ENCODE measurements at regions not wholly inside any gene's neighbourhood (a gene's known extent, or its start where the extent isn't known, plus 50 kb on each side); places are given as distances from the start of the nearest gene placed in this dataset.

GRCh38 chr14:87640553-87640952 is 352.4 kb downstream of the GALC start (continued):
- TF ChIP-seq, protein P1, sequence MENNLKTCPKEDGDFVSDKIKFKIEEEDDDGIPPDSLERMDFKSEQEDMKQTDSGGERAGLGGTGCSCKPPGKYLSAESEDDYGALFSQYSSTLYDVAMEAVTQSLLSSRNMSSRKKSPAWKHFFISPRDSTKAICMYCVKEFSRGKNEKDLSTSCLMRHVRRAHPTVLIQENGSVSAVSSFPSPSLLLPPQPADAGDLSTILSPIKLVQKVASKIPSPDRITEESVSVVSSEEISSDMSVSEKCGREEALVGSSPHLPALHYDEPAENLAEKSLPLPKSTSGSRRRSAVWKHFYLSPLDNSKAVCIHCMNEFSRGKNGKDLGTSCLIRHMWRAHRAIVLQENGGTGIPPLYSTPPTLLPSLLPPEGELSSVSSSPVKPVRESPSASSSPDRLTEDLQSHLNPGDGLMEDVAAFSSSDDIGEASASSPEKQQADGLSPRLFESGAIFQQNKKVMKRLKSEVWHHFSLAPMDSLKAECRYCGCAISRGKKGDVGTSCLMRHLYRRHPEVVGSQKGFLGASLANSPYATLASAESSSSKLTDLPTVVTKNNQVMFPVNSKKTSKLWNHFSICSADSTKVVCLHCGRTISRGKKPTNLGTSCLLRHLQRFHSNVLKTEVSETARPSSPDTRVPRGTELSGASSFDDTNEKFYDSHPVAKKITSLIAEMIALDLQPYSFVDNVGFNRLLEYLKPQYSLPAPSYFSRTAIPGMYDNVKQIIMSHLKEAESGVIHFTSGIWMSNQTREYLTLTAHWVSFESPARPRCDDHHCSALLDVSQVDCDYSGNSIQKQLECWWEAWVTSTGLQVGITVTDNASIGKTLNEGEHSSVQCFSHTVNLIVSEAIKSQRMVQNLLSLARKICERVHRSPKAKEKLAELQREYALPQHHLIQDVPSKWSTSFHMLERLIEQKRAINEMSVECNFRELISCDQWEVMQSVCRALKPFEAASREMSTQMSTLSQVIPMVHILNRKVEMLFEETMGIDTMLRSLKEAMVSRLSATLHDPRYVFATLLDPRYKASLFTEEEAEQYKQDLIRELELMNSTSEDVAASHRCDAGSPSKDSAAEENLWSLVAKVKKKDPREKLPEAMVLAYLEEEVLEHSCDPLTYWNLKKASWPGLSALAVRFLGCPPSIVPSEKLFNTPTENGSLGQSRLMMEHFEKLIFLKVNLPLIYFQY (CRISPR knock-in tag; IDR thresholded peaks at IDR 0.05; ENCODE audit: borderline replicate concordance), result peak; percentile 72; the same call in 1 of the 2 replicates
- peak in 1 of 2 experiments; percentile 71; a peak in 1 of 4 replicates for TF ChIP-seq EP300 (IDR thresholded peaks at IDR 0.05; ENCODE audit: low read depth in 2 of 2, low read length in 2 of 2)
- TF ChIP-seq EP300 (CRISPR knock-in tag; IDR thresholded peaks at IDR 0.05; ENCODE audit: borderline replicate concordance), result no peak
- TF ChIP-seq HMG20B (CRISPR knock-in tag; conservative IDR thresholded peaks at IDR 0.05), result peak; percentile 83
- 0 out of 2 replicates have a peak, but pooled peaks have one; percentile 25 for TF ChIP-seq ZNF788 (CRISPR knock-in tag; IDR thresholded peaks at IDR 0.05; ENCODE audit: borderline replicate concordance)
- no peak for TF ChIP-seq FOXP1 (IDR thresholded peaks at IDR 0.05)
- peak; percentile 13; the same call in 1 of the 2 replicates for TF ChIP-seq FOXP1 (CRISPR knock-in tag; IDR thresholded peaks at IDR 0.05)
- peak; percentile 25; the same call in 1 of the 2 replicates for TF ChIP-seq MIER3 (CRISPR knock-in tag; IDR thresholded peaks at IDR 0.05; ENCODE audit: borderline replicate concordance)
- no peak for TF ChIP-seq PBX3 (CRISPR knock-in tag; IDR thresholded peaks at IDR 0.05; ENCODE audit: borderline replicate concordance)
- peak; percentile 46 for TF ChIP-seq ZNF629 (CRISPR knock-in tag; conservative IDR thresholded peaks at IDR 0.05)
- peak; percentile 30; the same call in 1 of the 2 replicates for TF ChIP-seq ZFP1 (CRISPR knock-in tag; IDR thresholded peaks at IDR 0.05)
- TF ChIP-seq, protein P2, sequence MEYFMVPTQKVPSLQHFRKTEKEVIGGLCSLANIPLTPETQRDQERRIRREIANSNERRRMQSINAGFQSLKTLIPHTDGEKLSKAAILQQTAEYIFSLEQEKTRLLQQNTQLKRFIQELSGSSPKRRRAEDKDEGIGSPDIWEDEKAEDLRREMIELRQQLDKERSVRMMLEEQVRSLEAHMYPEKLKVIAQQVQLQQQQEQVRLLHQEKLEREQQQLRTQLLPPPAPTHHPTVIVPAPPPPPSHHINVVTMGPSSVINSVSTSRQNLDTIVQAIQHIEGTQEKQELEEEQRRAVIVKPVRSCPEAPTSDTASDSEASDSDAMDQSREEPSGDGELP (IDR thresholded peaks at IDR 0.05; ENCODE audit: borderline replicate concordance, low read depth), result peak; percentile 22; the same call in 1 of the 2 replicates
- TF ChIP-seq NR2C2 (CRISPR knock-in tag; IDR thresholded peaks at IDR 0.05; ENCODE audit: borderline replicate concordance), result peak; percentile 36; the same call in 1 of the 2 replicates
- TF ChIP-seq MLLT10 (CRISPR knock-in tag; IDR thresholded peaks at IDR 0.05), result no peak
- peak; percentile 18 for TF ChIP-seq TEAD3 (CRISPR knock-in tag; optimal IDR thresholded peaks at IDR 0.05; ENCODE audit: borderline replicate concordance)
- TF ChIP-seq ZNF274 (CRISPR knock-in tag; IDR thresholded peaks at IDR 0.05), result no peak
- peak; percentile 64; the same call in 1 of the 2 replicates for TF ChIP-seq ZNF564 (CRISPR knock-in tag; IDR thresholded peaks at IDR 0.05)
- TF ChIP-seq EHMT2 (IDR thresholded peaks at IDR 0.05; ENCODE audit: borderline replicate concordance, low read depth, low read length), result peak; percentile 54; the same call in 1 of the 2 replicates
- peak; percentile 32; the same call in 1 of the 2 replicates for TF ChIP-seq NR2F6 (IDR thresholded peaks at IDR 0.05)
- 0 out of 2 replicates have a peak, but pooled peaks have one; percentile 24 for TF ChIP-seq NR2F6 (CRISPR knock-in tag; IDR thresholded peaks at IDR 0.05)
- no peak for TF ChIP-seq SRSF1 (optimal IDR thresholded peaks at IDR 0.05; ENCODE audit: low read depth, low read length)
- TF ChIP-seq ATF1 (CRISPR knock-in tag; IDR thresholded peaks at IDR 0.05), result no peak
- TF ChIP-seq, protein P3, sequence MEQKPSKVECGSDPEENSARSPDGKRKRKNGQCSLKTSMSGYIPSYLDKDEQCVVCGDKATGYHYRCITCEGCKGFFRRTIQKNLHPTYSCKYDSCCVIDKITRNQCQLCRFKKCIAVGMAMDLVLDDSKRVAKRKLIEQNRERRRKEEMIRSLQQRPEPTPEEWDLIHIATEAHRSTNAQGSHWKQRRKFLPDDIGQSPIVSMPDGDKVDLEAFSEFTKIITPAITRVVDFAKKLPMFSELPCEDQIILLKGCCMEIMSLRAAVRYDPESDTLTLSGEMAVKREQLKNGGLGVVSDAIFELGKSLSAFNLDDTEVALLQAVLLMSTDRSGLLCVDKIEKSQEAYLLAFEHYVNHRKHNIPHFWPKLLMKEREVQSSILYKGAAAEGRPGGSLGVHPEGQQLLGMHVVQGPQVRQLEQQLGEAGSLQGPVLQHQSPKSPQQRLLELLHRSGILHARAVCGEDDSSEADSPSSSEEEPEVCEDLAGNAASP (CRISPR knock-in tag; IDR thresholded peaks at IDR 0.05; ENCODE audit: borderline replicate concordance), result 0 out of 2 replicates have a peak, but pooled peaks have one; percentile 32
- TF ChIP-seq SETDB1 (CRISPR knock-in tag; IDR thresholded peaks at IDR 0.05; ENCODE audit: borderline replicate concordance), result no peak
- TF ChIP-seq, protein P4, sequence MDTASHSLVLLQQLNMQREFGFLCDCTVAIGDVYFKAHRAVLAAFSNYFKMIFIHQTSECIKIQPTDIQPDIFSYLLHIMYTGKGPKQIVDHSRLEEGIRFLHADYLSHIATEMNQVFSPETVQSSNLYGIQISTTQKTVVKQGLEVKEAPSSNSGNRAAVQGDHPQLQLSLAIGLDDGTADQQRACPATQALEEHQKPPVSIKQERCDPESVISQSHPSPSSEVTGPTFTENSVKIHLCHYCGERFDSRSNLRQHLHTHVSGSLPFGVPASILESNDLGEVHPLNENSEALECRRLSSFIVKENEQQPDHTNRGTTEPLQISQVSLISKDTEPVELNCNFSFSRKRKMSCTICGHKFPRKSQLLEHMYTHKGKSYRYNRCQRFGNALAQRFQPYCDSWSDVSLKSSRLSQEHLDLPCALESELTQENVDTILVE (CRISPR knock-in tag; IDR thresholded peaks at IDR 0.05), result no peak
